Ishikawa (cell line): ENCODE measurements at regions not wholly inside any gene's neighbourhood (a gene's known extent, or its start where the extent isn't known, plus 50 kb on each side); places are given as distances from the start of the nearest gene placed in this dataset.

Experiments
- MAX ChIP-seq: IDR thresholded peaks from 2 replicates; pipeline ENCODE4 v1.6.1; 2012
- RAD21 ChIP-seq: IDR thresholded peaks from 2 replicates; pipeline ENCODE4 v1.6.1; 2012; ENCODE audit warnings: low read depth
- REST ChIP-seq: IDR thresholded peaks from 2 replicates; pipeline ENCODE4 v1.6.1; 2012; ENCODE audit warnings: low read depth, mild to moderate bottlenecking
- TAF1 ChIP-seq: IDR thresholded peaks from 2 replicates; pipeline ENCODE4 v1.6.1; 2012; ENCODE audit warnings: low read depth, mild to moderate bottlenecking
- YY1 ChIP-seq: IDR thresholded peaks from 2 replicates; pipeline ENCODE4 v1.6.1; 2012; ENCODE audit warnings: low read depth

- TF ChIP-seq RAD21 = no peak
- TF ChIP-seq TAF1 = no peak
- no peak for TF ChIP-seq MAX
- TF ChIP-seq YY1 = no peak
- TF ChIP-seq REST = no peak
Observed at GRCh38 chr14:94880876-94881275, 111.0 kb upstream of the GSC start.
